Stimulated activated CD4-positive, alpha-beta T cell treated with anti-CD3 and anti-CD28 coated beads, TNF-alpha, amount 100 ng/mL, for 48 hours (primary cell): ENCODE measurements at regions not wholly inside any gene's neighbourhood (a gene's known extent, or its start where the extent isn't known, plus 50 kb on each side); places are given as distances from the start of the nearest gene placed in this dataset.
"Not testable (repeated sequence)": the region's sequence is repeated elsewhere in the genome, so short reads cannot be mapped to it uniquely, and the experiment has no call there.

Experiments
- DNase-seq, 3 donors: peaks; one replicate each; pipeline ENCODE4 v3.0.0-alpha.2; 2020; ENCODE audit warnings: low read depth in 3 of 3

DNA sequence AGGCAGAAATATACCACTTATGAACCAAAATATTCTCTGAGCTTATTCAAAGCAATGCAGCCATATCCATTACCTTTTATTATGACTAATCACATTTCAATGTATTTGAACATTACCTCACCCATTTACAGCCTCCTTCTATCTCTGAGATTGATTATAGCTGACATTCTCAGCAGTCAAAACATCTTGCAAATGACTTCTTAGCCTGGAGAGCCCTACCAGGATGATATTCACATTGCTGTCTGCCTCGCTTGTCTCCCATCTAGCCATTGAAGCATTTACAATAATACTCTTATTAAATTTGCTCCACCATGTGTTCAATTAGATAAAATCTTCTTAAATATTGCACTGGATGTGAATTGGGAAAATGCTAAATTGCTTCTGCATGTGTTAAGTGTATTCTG is 1879.9 kb upstream of the ACO1 start:
- no peak for DNase-seq

GRCh38 chr9:30505311-30505710 is 1879.1 kb upstream of the ACO1 start:
- no peak for DNase-seq

- no peak for DNase-seq
Observed at GRCh38 chr9:30506749-30507148, 1877.7 kb upstream of the ACO1 start.

- DNase-seq: no peak
Observed at GRCh38 chr9:30507166-30507565, 1877.3 kb upstream of the ACO1 start.

DNA sequence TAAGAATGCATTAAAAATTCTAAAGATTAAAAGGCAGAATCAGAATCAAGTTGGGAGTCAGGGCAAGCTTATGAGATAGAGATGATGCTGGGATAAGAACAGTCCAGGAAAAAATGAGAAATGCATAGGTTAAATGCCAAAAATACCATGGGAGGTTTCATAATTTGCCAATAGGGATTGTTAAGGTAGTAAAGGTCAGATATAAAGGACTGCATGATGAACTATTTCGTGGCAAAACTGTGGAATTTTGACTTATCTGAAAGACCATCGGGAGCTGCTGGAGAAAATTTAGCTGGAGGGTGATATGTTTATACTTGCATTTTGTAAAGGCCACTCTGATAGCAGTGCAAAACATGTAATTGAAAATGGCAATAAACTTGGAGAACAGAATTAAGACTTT is 1872.8 kb upstream of the ACO1 start:
- no peak for DNase-seq

- no peak for DNase-seq
Observed at GRCh38 chr9:30519166-30519565, 1865.3 kb upstream of the ACO1 start.

DNA sequence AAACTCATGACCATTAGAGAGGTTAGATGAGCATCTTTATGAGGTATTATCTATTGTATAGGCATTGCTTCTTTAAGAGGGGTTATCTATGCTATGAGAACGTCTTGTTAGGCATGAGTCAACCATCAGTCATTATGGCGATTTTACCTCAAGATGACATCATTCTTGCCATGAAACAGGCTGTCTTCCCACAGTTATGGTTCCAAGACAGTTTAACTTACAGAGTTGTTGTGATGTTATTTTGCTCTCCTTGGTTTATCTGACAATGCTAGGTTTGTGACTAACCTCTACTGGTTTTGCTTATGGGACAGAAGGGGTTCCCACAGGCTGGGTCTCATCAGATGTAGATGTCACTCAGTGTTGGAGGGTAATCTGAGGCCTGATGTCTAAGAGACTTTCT is 1864.7 kb upstream of the ACO1 start:
- DNase-seq: no peak

DNA sequence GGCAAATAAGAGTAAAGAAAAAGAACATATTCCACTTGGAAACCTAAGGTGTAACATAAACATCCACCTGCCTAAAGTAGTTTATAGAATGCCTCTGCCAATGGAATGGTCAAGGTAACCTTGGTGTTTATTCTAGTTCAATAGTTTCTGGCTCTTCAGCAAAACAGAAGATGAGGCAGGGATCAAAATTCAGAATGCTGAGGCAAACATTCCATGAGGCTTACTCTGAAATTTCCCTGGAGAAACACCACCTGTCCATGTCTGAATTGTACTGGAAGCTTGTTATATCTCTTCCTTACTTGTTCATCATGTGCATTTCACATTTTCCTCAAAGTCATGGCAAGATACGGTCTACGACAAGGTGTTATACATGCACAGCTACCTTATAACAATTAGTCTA is 1862.4 kb upstream of the ACO1 start:
- DNase-seq: no peak

DNA sequence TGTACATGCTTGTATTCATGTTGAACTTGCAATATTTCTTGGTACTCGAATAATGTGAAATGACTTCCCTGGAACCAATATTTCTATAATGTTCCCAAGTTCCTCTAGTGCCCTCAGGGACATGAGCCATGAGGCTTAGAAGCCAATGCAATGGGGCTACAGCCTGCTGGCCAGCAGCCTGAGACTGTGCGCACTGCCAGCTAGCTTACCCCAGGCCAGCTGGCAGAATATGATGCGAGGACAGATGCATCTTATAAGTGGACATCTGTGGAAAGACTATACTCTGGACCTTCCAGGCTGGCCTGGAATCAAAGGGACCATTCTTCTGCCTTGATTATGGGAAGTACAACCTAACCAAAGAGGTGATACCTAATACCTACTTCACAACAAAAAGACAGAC is 1862.0 kb upstream of the ACO1 start:
- DNase-seq: no peak

GRCh38 chr9:30524311-30524710 is 1860.1 kb upstream of the ACO1 start:
- no peak for DNase-seq

- DNase-seq: no peak
Observed at GRCh38 chr9:30534455-30534854, 1850.0 kb upstream of the ACO1 start.

DNA sequence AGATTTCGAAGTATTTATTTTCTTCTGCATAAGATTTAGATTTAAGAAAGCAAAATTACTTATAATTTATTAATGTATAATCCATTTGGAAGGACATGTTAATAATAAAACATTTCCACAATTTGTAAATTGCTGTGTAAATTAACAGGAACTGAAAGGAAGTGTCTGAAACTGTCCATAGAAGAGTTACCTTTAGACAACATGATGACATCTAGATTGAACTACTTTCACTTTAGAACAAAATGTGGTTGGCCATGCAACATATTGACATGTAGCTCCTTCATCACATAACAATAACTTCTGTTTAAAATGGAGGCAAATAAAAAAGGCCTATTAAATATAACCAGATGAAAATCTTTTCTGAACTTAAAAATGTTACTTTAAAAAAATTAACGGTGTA is 1849.5 kb upstream of the ACO1 start:
- DNase-seq: no peak

DNA sequence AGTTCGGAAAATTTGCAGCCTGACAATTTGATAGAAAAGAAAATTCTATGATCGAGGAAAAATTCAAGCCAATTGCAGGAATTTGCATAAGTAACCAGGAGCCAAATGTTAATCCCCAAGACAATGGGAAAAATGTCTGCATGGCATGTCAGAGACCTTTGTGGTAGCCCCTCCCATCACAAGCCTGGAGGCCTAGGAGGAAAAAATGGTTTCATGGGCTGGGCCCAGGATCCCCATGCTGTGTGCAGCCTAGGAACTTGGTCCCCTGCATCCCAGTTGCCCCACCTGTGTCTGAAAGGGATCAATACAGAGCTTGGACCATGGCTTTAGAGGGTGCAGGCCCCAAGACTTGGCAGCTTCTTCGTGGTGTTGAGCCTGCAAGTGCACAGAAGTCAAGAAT is 1847.9 kb upstream of the ACO1 start:
- no peak for DNase-seq

- not testable (repeated sequence) for DNase-seq
Observed at GRCh38 chr9:30539696-30540095, 1844.7 kb upstream of the ACO1 start.

DNA sequence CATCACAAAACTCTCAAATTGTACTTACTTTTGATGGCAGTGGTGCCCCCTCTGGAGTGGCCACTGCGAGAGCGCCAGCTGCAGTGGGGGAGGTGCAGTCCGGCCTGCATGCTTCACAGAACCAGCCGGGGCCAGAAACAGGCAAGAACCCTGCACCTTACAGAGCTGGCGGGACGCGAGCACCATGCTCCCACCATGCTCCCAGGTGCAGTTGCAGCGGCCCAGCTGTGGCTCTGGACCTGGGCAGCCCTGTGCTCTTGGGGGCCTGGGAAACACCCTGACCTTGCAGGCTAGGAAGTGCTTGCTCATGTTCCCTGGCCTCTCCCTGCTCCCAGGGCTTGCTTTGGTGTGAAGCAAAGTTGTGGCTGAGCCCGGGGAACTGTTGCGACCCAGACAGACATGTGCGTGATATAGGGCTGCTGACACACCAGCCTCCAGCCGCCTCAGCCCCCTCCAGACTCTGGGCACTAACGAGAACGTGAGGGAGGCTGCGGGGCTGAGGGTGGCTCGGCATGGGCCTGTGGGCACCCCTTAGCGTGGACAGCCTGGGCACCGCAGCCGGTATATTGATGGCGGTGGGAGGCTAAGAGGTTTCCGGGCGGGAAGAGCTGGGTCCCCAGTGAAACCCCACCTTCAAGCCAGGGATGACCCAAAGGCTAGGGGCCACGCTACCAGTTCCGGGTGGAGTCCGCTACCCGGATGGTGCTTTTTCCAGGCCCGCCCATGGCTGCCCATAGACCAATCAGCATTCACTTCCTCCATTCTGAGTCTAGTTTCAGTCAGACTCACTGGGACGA is 1809.9 kb upstream of the ACO1 start:
- no peak for DNase-seq

DNA sequence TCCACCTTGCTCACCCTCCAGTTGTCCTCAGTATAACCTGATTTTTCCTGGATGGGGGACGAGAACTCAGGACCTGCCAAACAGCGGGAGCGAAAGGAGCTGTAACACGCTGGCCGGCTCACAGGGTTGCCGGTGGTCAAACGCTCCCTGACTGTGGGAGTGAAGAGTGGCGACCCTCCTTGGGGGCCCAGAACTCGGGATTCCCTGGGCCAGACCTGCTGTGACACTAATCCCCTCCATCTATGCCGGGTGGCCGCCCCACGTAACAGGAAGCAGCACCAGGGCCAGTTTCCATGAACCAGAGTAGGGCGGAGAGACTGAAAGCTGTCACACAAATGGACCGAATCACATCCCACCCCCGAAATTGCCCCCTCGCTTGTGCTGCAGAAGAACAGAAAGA is 1809.2 kb upstream of the ACO1 start:
- DNase-seq: no peak

DNA sequence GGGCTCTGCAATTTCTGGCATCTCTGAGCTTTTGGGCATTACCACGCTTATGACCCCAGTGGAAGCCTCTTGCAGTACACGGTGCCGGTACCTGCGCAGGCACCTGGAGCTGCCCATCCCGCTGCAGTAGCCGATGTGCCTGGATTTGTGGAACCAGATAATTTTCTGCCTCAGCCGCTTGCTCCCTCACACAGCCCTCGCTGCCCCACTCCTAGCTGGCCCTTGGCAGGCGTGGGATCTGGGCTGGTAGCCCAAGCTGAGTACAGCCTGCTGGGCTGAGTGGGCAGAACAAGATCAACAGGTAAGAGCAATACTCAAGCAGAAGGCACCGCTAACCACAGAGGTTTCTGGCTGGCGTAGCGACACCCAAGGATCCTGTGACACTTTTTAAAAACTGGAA is 1808.8 kb upstream of the ACO1 start:
- no peak for DNase-seq

DNA sequence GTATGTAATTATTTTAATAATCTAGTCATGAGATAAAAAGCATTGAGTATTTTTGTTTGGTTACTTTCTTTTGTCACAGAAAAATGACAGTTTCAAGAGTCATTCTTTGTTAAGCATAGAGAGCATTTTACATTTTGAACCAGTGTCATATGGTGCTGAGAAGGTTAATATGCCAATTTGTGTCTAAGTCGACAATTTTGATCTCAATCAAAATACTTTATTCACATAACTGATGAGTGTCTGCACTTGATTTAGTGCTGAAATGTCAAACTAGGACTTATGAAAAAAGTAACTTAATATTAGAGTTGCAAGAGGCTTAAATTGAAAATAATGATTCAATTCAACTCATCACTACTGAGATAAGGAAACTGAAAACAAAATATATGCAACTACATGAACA is 1804.6 kb upstream of the ACO1 start:
- DNase-seq: no peak

DNA sequence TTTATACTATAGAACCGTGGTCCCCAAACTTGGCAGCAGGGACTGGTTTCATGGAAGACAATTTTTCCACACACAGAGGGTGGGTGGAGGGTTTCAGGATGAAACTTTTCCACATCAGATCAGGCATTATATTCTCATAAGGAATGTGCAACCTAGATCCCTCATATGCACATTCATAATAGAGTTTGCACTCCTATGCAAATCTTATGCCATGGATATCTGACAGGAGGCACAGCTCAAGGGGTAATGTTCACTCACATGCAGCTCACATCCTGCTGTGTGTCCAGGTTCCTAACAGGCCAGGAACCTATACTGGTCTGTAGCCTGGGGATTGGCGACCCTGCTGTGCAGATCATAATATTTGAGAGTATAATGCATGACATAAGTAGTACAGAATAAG is 1802.2 kb upstream of the ACO1 start:
- DNase-seq: no peak

DNA sequence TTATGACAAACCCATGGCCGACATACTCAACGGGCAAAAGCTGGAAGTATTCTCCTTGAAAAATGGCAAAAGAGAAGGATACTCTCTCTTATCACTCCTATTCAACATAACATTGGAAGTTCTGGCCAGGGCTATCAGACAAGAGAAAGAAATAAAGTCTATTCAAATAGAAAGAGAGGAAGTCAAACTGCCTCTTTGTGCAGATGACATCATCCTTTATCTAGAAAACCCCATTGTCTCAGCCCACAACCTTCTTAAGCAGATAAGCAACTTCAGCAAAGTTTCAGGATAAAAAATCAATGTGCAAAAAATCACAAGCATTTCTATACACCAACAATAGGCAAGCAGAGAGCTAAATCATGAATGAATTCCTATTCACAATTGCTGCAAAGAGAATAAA is 1799.9 kb upstream of the ACO1 start:
- DNase-seq: no peak

GRCh38 chr9:30591461-30591860 is 1793.0 kb upstream of the ACO1 start:
- no peak for DNase-seq

DNA sequence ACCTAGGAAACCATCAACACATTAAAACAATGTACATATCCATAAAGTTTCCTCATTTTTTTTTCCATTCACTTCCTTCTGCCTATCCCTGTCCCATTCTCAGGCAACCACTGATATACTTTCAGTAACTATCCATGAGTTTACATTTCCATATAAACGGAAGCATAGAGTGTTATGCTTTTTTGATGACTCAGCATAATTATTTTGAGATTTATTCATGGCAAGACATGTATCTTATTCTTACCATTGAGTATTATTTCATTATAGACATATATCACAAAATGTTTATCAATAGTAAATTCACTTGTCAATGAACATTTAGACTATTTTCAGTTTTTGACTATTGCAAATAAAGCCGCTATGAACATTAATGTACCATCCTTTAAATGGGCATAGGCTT is 1786.8 kb upstream of the ACO1 start:
- no peak for DNase-seq

- no peak for DNase-seq
Observed at GRCh38 chr9:30605936-30606335, 1778.5 kb upstream of the ACO1 start.

GRCh38 chr9:30609713-30610112 is 1774.7 kb upstream of the ACO1 start:
- DNase-seq: no peak
